RPMI8226 (cell line): ENCODE measurements at regions not wholly inside any gene's neighbourhood (a gene's known extent, or its start where the extent isn't known, plus 50 kb on each side); places are given as distances from the start of the nearest gene placed in this dataset.
"Not testable (repeated sequence)": the region's sequence is repeated elsewhere in the genome, so short reads cannot be mapped to it uniquely, and the experiment has no call there.

Experiments used
- DNase-seq: peaks from one replicate; pipeline ENCODE4 v3.0.0-alpha.2; 2015

DNA sequence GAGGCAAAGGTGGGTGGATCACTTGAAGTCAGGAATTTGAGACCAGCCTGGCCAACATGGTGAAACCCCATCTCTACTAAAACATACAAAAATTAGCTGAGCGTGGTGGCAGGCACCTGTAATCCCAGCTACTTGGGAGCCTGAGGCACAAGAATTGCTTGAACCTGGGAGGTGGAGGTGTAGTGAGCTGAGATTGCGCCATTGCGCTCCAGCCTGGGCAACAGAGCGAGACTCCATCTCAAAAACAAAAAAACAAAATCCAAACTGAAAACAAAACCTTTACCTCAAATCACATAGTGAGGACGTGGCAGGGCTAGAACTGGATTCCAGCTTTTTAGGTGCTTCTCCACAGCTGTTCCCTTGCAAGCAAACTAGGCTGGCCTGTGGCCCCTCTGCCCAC is 58.5 kb upstream of the EDAR start:
- not testable (repeated sequence) for DNase-seq

GRCh38 chr2:109046925-109047508 is 58.0 kb upstream of the EDAR start:
- DNase-seq = peak; percentile 36

- DNase-seq = no peak
These were observed 56.5 kb upstream of the EDAR start for GRCh38 chr2:109045505-109045904.

DNA sequence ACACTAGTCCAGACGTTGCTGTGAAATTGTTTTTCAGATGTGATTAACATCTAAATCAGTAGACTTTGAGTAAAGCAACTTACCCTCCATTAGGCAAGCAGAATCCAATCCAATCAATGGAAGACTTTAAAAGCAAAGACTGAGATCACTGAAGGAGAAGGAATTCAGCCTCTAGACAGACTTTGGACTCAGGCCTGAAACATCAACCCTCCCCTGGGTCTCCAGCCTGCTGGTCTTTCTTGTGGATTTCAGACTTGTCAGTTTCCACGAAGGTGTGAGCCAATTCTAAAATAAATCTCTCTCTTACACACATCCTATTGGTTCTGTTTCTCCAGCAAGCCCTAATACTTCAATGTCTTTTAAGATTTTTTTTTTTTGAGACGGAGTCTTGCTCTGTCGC is 50.0 kb upstream of the EDAR start:
- no peak for DNase-seq
